Cardiac fibroblast (primary cell): ENCODE measurements at regions not wholly inside any gene's neighbourhood (a gene's known extent, or its start where the extent isn't known, plus 50 kb on each side); places are given as distances from the start of the nearest gene placed in this dataset.

Source experiments
- DNase-seq, 2 donors: peaks; one replicate each; pipeline versions ENCODE4 v3.0.0 to v3.0.0-alpha.2; 2010; ENCODE audit warnings: low read depth in 2 of 2
- H3K4me3 ChIP-seq, 2 donors: replicated peaks in 1 of 2; 1 replicate in 1 of 2; 2 replicates in 1 of 2; pipeline ENCODE4 v1.5.1; 2011; ENCODE audit warnings: low read depth in 2 of 2, low read length in 2 of 2, mild to moderate bottlenecking in 2 of 2, moderate library complexity in 1 of 2
- CTCF ChIP-seq: IDR thresholded peaks from one replicate; pipeline ENCODE4 v1.5.1; 2011; ENCODE audit warnings: low read depth, mild to moderate bottlenecking, low read length, inconsistent platforms

GRCh38 chr15:52960283-52960682, 170.1 kb upstream of the ONECUT1 start:
- DNase-seq, result no peak
- TF ChIP-seq CTCF, result no peak
- H3K4me3 ChIP-seq, result no peak overlapping the region

- H3K4me3 ChIP-seq, result no peak overlapping the region
- no peak for TF ChIP-seq CTCF
- no peak for DNase-seq
Measured at GRCh38 chr15:52943746-52944145, 153.6 kb upstream of the ONECUT1 start.

GRCh38 chr15:52936489-52936888, 146.4 kb upstream of the ONECUT1 start:
- no peak for TF ChIP-seq CTCF
- no peak for DNase-seq
- H3K4me3 ChIP-seq, result no peak overlapping the region

- no peak overlapping the region for H3K4me3 ChIP-seq
- TF ChIP-seq CTCF, result no peak
- no peak for DNase-seq
Measured at GRCh38 chr15:52925130-52925529, 135.0 kb upstream of the ONECUT1 start.

GRCh38 chr15:52924630-52925029, 134.5 kb upstream of the ONECUT1 start:
- no peak overlapping the region for H3K4me3 ChIP-seq
- no peak for TF ChIP-seq CTCF
- DNase-seq, result no peak

GRCh38 chr15:52923626-52924025, 133.5 kb upstream of the ONECUT1 start:
- no peak for TF ChIP-seq CTCF

GRCh38 chr15:52922871-52923270, 132.7 kb upstream of the ONECUT1 start:
- TF ChIP-seq CTCF, result no peak

More at GRCh38 chr15:52923626-52924025, 133.5 kb upstream of the ONECUT1 start:
- no peak overlapping the region for H3K4me3 ChIP-seq
- DNase-seq, result no peak

More at GRCh38 chr15:52922871-52923270, 132.7 kb upstream of the ONECUT1 start:
- H3K4me3 ChIP-seq, result no peak overlapping the region
- DNase-seq, result no peak
